NCI-H524 treated with DMSO at 0.1 percent for 48 hours (cell line): ENCODE measurements at regions not wholly inside any gene's neighbourhood (a gene's known extent, or its start where the extent isn't known, plus 50 kb on each side); places are given as distances from the start of the nearest gene placed in this dataset.

Source experiments
- DNase-seq: peaks from one replicate; lab custom pipeline; 2025; lab: John Stamatoyannopoulos, UW

GRCh38 chr4:35052546-35052945 lies 1191.8 kb downstream of the ARAP2 start:
- DNase-seq, result no peak

GRCh38 chr4:35063031-35063570 lies 1181.2 kb downstream of the ARAP2 start:
- no peak for DNase-seq

- DNase-seq, result no peak
Measured at GRCh38 chr4:35066406-35066805, 1177.9 kb downstream of the ARAP2 start.

- no peak for DNase-seq
Measured at GRCh38 chr4:35080799-35081198, 1163.5 kb downstream of the ARAP2 start.

GRCh38 chr4:35087218-35087617 lies 1157.1 kb downstream of the ARAP2 start:
- DNase-seq, result no peak

GRCh38 chr4:35100932-35101331 lies 1143.4 kb downstream of the ARAP2 start:
- DNase-seq, result no peak

- DNase-seq, result peak; percentile 94
Measured at GRCh38 chr4:35102066-35102465, 1142.2 kb downstream of the ARAP2 start.

- DNase-seq, result peak; percentile 98
Measured at GRCh38 chr4:35105486-35105885, 1138.8 kb downstream of the ARAP2 start.

- DNase-seq, result no peak
Measured at GRCh38 chr4:35106091-35106734, 1138.1 kb downstream of the ARAP2 start.

- DNase-seq, result no peak
Measured at GRCh38 chr4:35124106-35124505, 1120.2 kb downstream of the ARAP2 start.

GRCh38 chr4:35125995-35126712 lies 1118.2 kb downstream of the ARAP2 start:
- no peak for DNase-seq

GRCh38 chr4:35138449-35138848 lies 1105.9 kb downstream of the ARAP2 start:
- no peak for DNase-seq

- no peak for DNase-seq
Measured at GRCh38 chr4:35147761-35148160, 1096.6 kb downstream of the ARAP2 start.

GRCh38 chr4:35151816-35152572 lies 1092.3 kb downstream of the ARAP2 start:
- DNase-seq, result no peak

- DNase-seq, result no peak
Measured at GRCh38 chr4:35163168-35163567, 1081.1 kb downstream of the ARAP2 start.

GRCh38 chr4:35164063-35164462 lies 1080.3 kb downstream of the ARAP2 start:
- DNase-seq, result no peak

- DNase-seq, result no peak
Measured at GRCh38 chr4:35166466-35166865, 1077.8 kb downstream of the ARAP2 start.

- peak; percentile 6 for DNase-seq
Measured at GRCh38 chr4:35167385-35167784, 1076.9 kb downstream of the ARAP2 start.

GRCh38 chr4:35175487-35175886 lies 1068.8 kb downstream of the ARAP2 start:
- DNase-seq, result no peak

- DNase-seq, result no peak
Measured at GRCh38 chr4:35175894-35176293, 1068.4 kb downstream of the ARAP2 start.

- DNase-seq, result no peak
Measured at GRCh38 chr4:35182451-35182850, 1061.9 kb downstream of the ARAP2 start.

- DNase-seq, result no peak
Measured at GRCh38 chr4:35189988-35190613, 1054.2 kb downstream of the ARAP2 start.
